NK-92 treated with Interleukin-12 subunit alpha and Interleukin-12 subunit beta, amount 100 ng/mL, for 24 hours (cell line): ENCODE measurements at regions not wholly inside any gene's neighbourhood (a gene's known extent, or its start where the extent isn't known, plus 50 kb on each side); places are given as distances from the start of the nearest gene placed in this dataset.
"Not testable (repeated sequence)": the region's sequence is repeated elsewhere in the genome, so short reads cannot be mapped to it uniquely, and the experiment has no call there.

Source experiments
- DNase-seq: peaks from one replicate; lab custom pipeline; 2025; lab: John Stamatoyannopoulos, UW

DNA sequence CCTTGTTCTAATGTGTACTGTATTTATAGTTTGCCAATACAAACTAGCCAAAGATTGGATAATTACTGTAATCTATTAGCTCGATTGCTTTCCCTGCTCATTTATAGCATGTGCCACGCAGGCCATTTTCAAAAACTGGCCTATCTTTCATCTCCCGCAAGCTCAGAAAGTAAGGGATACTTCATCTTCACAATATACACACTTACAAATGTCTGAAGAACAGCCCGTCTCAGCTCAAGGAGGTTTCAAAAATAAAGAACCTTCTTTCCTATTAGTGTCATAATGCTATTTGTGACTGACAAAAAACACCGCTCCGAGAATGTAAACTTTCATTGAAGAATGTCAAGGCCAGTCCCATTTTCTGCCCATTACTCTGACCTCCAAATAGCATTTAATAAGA, 306.4 kb upstream of the ZNF507 start:
- DNase-seq: no peak

- DNase-seq: no peak
Measured at GRCh38 chr19:32039440-32039839, 306.0 kb upstream of the ZNF507 start.

DNA sequence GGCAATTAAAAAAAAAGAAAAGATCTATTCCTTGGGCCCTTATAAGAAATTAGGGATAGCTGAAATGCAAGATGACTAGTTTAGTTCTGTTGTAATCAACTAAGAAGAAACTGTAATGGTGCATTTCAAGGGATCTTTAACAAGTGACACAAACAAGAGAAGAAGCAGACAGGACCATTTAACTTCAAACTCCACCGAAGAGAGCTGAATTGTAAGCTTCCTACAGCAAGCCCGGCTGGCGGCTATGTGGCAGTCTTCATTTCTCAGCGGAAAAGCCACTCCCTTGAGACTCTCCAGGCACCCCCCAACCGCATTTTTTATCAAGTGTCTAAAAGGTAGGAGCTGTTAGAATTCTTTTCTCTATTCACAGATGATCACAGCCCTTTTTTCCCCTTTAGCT, 305.2 kb upstream of the ZNF507 start:
- no peak for DNase-seq

DNA sequence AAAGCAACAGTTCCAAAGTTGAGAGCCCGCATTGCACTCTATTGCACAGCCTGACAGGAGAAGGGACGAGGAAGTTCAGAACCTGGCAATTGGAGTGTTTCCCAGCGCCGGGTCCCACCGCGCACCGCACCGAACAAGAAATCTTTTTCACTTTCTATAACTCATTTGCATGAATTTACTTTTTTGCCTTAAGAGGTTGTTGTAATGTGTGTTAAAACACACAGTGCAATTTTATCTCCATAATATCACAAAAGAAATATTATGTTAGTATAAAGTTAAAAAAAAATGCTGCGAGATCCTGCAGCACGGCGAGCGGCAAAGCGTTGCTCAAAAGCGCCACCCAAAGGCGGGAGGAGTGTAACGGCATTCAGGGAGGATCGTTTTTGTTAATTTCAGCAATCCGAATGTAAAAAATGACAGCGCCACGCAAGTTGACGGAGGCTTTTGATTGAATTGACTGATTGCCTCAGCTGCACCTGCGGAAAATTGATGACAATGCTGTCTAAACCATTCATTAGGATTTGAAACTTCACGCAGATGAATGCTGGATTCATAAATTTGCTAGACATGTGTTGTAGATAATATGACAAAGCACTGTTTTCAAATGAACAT, 303.6 kb upstream of the ZNF507 start:
- DNase-seq: no peak

GRCh38 chr19:32047788-32048187, 297.6 kb upstream of the ZNF507 start:
- no peak for DNase-seq

- DNase-seq: no peak
Measured at GRCh38 chr19:32053376-32053775, 292.0 kb upstream of the ZNF507 start.

DNA sequence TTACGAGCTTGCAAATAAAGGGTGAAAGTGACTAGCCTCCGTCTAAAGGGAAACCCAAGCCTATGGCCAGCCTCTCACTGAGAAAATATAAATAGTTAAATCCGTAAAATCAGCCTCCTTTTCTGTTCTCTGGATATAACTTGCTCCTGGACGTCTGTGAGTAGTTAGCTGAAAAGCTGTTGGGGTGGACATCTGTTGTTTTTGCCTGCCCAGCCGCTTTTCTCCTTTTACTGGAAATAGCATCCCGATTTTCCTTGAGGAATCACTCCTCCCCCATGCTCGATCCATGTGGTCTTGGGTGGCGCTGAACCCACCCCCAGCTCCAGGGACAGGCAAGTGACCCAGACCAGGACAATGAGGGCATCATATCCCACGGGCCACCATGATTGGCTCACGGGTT, 291.5 kb upstream of the ZNF507 start:
- no peak for DNase-seq

DNA sequence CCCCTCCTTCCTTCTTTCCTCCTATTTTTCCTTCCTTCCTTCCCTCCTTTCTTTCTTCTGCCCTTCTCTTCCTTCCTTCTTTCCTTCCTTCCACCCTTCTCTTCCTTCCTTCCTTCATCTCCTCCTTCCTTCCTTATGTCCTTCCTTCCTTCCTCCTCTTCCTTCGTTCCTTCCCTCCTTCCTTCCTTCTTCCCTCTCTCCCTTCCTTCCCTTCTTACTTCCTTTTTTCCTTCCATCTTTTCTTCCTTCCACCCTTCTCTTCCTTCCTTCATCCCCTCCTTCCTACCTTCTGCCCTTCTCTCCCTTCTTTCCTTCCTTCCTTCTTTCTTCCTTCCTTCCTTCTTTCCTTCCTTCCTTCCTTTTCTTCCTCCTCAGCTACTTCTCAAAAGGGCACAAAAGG, 287.3 kb upstream of the ZNF507 start:
- DNase-seq: no peak

DNA sequence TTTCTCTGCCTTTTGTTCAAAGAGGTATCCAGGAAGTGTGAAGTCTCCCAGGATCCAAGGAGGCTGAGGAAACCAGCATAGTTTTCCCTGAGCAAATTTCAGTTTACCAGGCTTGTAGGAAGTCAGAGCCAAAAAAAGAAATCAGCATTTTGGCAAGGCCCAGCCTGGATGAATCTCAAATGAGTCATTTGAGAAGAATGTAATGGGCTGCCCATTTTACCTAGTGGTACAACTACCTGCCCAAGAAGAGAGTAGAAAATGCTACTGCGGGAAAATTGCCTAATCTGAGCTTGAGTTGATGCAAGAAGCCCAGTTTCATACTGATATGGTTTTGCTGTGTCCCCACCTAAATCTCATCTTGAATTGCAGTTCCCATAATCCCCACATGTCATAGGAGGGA, 284.1 kb upstream of the ZNF507 start:
- DNase-seq: no peak

GRCh38 chr19:32063601-32064000, 281.8 kb upstream of the ZNF507 start:
- no peak for DNase-seq

DNA sequence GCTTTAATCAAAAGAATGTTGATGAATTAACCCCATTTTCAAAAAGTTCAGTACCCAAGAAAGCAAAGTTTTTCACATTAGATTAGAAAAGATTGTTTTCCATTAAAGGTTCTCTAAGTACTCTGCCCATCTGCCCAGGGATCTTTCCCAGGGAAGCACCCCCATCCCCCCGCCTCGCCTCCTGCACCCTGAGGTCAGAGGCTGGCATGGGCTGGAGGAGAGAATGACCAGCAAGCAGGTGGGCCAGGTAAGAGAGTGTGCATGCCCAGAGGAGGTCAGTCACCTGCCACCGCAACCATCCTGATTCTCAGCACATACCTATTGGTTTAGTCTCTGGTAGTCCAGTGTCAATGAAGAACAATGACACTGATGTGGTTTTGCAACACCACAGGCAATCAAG, 279.4 kb upstream of the ZNF507 start:
- DNase-seq: no peak

GRCh38 chr19:32067685-32068084, 277.7 kb upstream of the ZNF507 start:
- no peak for DNase-seq

DNA sequence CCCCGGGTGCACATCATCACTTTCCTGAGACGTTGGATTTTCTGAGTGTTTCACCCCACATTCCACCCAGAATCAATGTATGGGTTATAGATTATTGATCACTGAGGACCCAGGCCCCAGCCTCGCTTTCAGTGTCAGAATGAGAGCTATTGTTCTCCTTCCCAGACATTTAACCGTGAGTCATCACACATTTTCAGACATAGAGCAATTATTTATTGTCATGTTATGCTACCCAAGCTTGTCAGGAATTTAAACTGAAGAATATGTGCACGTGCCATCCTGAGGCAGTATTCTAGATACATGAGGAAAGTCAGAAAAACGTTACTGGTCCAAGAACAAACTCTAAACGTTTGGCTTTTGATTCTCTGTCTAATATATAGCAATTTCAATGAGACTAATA, 276.6 kb upstream of the ZNF507 start:
- no peak for DNase-seq

- DNase-seq: no peak
Measured at GRCh38 chr19:32070101-32070500, 275.3 kb upstream of the ZNF507 start.

DNA sequence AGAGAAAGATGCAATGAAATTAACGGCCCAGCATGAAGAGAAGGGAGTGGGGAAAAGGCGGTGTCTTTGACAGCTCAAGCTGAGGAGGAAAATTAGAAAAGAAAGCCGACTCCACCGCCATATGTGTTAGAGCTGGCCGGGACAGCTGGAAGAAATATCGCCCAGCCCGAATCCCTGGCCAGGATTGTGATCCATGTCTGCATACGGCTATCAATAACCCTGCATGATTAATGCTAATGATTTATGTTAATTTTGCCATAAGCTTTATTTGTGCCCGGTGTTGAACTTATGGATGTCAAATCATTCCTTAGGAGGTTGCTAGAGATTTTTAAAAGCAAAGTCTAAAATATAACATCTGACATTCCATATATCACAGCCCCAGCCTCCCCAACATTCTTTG, 263.4 kb upstream of the ZNF507 start:
- no peak for DNase-seq

DNA sequence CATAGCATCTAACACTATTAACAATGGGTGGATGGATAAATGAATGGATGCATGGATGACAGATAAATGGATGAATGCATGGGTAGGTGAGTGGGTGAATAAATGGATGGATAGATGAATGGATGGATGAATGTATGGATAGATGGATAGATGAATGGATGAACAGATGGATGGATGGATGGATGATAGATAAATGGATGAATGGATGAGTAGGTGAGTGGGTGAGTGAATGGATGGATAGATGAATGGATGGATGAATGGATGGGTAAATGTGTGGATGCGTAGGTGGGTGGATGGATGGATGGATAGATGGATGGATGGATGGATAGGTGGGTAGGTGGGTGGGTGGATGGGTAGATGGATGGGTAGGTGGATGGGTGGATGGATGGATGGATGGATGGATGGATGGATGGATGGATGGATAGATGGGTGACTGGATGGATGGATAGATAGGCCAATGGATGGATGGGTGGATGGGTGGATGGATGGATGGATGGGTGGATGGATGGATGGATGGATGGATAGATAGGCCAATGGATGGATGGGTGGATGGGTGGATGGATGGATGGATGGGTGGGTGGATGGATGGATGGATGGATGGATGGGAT, 260.6 kb upstream of the ZNF507 start:
- DNase-seq: not testable (repeated sequence)

- no peak for DNase-seq
Measured at GRCh38 chr19:32091241-32091640, 254.2 kb upstream of the ZNF507 start.

DNA sequence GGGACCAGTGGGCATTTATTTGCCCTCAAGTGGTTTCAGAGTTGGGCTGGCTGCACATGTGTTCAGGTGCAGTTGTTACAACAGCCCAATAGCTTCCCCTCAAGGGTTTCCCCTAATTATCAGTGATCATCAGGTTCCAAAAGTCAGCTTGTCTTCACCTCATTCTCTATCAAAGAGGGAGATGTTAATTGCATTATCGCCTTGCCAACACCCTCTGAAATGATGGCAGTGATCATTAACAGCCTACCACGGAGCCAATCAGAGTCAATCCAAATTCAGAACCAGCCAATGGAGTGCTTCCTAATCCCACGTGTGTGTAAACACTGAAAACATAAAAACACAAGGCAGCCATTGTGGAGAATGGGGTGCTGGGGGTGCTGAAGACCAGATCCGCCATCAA, 248.4 kb upstream of the ZNF507 start:
- no peak for DNase-seq

DNA sequence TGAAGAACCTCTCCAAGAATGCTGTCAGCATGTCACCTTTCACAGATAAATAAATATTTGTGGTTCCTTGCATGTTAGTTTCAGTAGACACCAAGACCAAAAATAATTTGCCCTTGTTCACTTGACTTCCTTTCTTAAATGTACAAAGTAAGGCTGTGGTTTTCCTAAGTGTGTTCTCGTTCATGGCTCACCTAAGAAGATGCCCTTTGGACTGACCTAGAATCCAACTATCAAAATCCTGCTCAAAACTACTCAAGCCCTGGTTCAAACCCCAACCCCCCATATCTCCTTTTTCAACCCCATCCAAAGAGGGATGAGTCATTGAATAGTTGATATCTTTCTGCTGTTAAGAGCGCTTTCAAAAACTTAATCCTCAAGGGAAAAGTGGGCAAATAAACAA, 247.8 kb upstream of the ZNF507 start:
- no peak for DNase-seq

GRCh38 chr19:32098968-32099367, 246.4 kb upstream of the ZNF507 start:
- DNase-seq: no peak

DNA sequence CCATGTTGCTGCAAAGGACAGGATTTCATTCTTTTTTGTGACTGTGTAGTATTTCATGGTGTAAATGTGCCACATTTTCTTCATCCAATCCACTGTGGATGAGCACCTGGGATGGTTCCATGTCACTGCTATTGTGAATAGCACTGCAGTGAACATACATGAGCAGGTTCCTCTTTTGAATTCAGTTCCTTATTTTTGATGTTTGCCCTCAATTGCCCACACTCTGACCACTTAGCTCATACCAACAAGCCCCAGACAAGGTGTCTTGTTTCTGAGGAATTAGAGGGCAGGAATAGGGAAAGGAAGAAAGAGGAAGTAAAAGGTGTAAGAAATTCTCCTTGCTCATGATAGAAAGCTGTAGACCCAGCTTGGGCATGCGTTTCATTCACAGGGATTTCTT, 244.2 kb upstream of the ZNF507 start:
- no peak for DNase-seq

DNA sequence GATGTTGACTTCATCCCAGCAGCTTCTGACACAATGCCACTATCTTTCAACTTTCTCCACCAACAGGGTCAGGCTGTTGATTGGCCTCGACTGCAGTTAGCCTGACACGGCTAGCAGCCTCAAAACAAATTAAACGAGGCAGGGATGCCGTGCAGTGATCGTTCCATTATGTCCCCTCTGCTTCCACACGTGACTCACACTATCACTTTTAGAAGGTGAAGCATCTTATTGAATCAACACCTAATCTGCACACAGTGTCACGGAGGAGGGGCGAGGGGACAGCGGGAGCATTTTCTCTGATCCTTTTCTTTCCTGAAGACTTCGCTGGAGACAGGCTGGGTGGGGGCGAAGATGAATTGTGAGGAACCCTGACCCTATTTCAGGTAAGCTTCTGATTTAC, 241.9 kb upstream of the ZNF507 start:
- no peak for DNase-seq

DNA sequence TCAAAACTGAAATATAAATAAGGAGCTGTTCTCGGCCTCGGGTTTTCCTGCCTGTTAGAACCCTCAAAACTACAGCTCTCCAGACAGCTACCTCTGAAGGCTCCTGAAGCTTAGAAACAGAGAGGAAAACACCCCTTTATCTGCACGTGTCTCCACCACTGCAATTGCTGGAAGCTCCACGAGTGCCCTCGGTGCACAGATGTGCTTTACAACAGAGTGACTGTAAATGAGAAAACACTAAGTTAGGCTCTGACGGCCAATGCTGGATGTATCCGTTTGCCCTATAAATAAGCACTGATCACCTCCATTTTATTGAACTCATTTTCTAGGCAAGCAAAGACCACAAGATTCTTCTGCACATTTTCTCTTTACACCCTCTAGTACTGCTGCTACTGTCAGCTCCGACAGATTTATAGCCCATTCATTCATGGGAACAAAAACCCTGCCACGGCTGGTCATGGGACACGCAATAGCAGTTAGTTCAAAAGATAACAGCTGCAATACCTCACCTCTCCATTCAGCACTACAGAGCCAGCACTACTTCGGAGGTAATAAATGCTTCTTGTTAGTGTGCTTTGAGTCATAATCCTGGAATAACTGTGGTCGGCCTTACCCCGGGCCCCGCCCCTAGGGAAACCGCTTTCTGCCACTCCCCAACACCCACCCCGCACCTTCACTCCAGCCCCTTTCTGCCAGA, 241.1 kb upstream of the ZNF507 start:
- no peak for DNase-seq

- DNase-seq: no peak
Measured at GRCh38 chr19:32104850-32105235, 240.6 kb upstream of the ZNF507 start.
